ENCODE measurements at regions not wholly inside any gene's neighbourhood (a gene's known extent, or its start where the extent isn't known, plus 50 kb on each side); places are given as distances from the start of the nearest gene placed in this dataset.

DNA sequence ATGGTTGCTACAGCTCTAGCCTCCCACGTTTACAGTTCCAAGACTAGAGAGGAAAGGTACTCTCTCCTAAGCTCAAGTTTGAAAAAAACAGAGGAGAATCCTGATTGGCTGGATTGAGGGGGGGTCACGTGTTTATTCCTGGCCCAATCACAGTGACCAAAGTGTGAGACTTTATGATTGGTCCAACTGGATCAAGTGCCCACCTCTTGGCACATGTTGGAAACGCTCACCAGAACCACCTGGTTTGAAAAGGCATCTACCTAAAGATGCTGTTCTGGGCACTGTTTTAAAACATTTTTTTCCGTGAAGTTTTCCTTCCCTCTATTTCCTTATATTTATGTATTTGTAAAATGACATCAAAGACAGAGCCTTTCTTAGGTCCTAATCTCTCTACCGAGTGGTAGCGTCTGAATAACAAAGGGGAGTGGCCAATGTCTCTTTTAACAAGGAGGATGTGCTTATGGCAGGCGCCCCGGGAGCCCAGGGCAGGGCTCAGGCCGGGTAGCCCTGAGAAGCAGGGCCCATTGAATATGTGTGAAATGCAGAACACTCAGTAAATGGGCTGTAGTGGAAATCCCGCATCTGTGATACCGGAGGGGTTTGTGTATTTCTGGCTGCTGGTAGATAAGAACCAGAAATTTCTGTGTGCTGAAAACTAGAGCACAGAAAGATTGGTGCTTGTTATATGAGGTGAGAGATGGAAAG lies 146.2 kb downstream of the ATP23 start:
- Mint-ChIP-seq H3K27ac (no peak overlapping the region), H3K9me3 (peaks cover 0 to 5% (median 2%) of the 10 kb centered on the region in 7 donors), H3K4me1 (peaks cover 3% of the 10 kb centered on the region), H3K36me3 (no peaks in the 10 kb centered on the region), H3K27me3 (ENCODE audit: low read depth in 3 of 3) (peaks cover 0 to 4% (median 0%) of the 10 kb centered on the region in 3 donors), H3K4me3 (no peak overlapping the region)
- no peak overlapping the region for H3K9ac ChIP-seq (ENCODE audit: insufficient read depth, low read length, poor library complexity, severe bottlenecking)
- no peaks in the 10 kb centered on the region for H3K4me1 ChIP-seq (ENCODE audit: control insufficient read depth in 1 of 2, insufficient read depth in 2 of 2, low read length in 2 of 2)
- H3K4me2 ChIP-seq (replicated peaks; ENCODE audit: extremely low read depth, low read length, poor library complexity, severe bottlenecking) = no peak overlapping the region
- no peaks in the 10 kb centered on the region for H4K20me1 ChIP-seq (ENCODE audit: insufficient read depth, low read length)
- H3K27ac ChIP-seq (ENCODE audit: low read depth in 1 of 2, low read length in 2 of 2) = no peak overlapping the region
- no peak overlapping the region for H3K4me3 ChIP-seq (replicated peaks in 1 of 3; ENCODE audit: low read depth in 2 of 3, low read length in 3 of 3)
- intact Hi-C loops (cut with micrococcal nuclease) = no loop called here
- H3K36me3 ChIP-seq (replicated peaks in 1 of 2; ENCODE audit: control insufficient read depth in 1 of 2, insufficient read depth in 2 of 2, low read length in 2 of 2) = no peaks in the 10 kb centered on the region
- no peaks in the 10 kb centered on the region for H3K27me3 ChIP-seq (ENCODE audit: control insufficient read depth in 2 of 2, insufficient read depth in 2 of 2, low read length in 2 of 2)
- no peak for DNase-seq
- 67% methylated on average over 8 of the region's 11 CpGs for WGBS (ENCODE audit: insufficient coverage)
- no peaks in the 10 kb centered on the region for H3K79me2 ChIP-seq (ENCODE audit: insufficient read depth, low read length)
- TF ChIP-seq, protein P1, sequence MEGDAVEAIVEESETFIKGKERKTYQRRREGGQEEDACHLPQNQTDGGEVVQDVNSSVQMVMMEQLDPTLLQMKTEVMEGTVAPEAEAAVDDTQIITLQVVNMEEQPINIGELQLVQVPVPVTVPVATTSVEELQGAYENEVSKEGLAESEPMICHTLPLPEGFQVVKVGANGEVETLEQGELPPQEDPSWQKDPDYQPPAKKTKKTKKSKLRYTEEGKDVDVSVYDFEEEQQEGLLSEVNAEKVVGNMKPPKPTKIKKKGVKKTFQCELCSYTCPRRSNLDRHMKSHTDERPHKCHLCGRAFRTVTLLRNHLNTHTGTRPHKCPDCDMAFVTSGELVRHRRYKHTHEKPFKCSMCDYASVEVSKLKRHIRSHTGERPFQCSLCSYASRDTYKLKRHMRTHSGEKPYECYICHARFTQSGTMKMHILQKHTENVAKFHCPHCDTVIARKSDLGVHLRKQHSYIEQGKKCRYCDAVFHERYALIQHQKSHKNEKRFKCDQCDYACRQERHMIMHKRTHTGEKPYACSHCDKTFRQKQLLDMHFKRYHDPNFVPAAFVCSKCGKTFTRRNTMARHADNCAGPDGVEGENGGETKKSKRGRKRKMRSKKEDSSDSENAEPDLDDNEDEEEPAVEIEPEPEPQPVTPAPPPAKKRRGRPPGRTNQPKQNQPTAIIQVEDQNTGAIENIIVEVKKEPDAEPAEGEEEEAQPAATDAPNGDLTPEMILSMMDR (IDR thresholded peaks at IDR 0.05) = no peak
- no peak overlapping the region for H2AFZ ChIP-seq (ENCODE audit: insufficient read depth, low read depth, low read length, poor library complexity, severe bottlenecking)
- H3K9me3 ChIP-seq (replicated peaks in 1 of 2; ENCODE audit: control insufficient read depth in 1 of 2, insufficient read depth in 1 of 2, low read length in 2 of 2) = no peaks in the 10 kb centered on the region

DNA sequence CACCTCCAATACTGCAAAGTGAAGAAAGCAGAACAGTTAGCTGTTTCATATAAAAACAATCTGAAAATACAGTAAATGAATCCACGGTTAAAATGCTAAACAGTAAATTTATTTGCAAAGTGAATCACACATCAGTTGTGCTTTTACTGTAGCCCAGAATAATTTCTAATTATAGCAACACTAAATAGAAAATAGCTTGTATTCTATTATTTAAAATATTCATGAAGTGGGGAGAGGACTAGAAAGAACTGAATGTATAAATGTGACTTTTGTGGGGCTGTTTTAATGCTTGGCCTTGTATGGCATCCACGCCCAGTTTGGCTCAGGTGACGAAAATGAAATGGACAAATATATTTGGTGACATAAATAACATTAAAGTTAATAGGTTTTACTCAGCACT lies 148.2 kb downstream of the ATP23 start:
- Mint-ChIP-seq H3K9me3 (peaks cover 0 to 6% (median 2%) of the 10 kb centered on the region in 7 donors), H3K27me3 (ENCODE audit: low read depth in 3 of 3) (peaks cover 0 to 4% (median 0%) of the 10 kb centered on the region in 3 donors), H3K4me3 (no peak overlapping the region), H3K36me3 (no peaks in the 10 kb centered on the region), H3K4me1 (peaks cover 3% of the 10 kb centered on the region), H3K27ac (no peak overlapping the region)
- intact Hi-C loops (cut with micrococcal nuclease) = no loop called here
- H3K27ac ChIP-seq (ENCODE audit: low read depth in 1 of 2, low read length in 2 of 2) = no peak overlapping the region
- no peak for DNase-seq
- H3K27me3 ChIP-seq (ENCODE audit: control insufficient read depth in 2 of 2, insufficient read depth in 2 of 2, low read length in 2 of 2) = no peaks in the 10 kb centered on the region
- H2AFZ ChIP-seq (ENCODE audit: insufficient read depth, low read depth, low read length, poor library complexity, severe bottlenecking) = no peak overlapping the region
- no peaks in the 10 kb centered on the region for H4K20me1 ChIP-seq (ENCODE audit: insufficient read depth, low read length)
- no peak overlapping the region for H3K9ac ChIP-seq (ENCODE audit: insufficient read depth, low read length, poor library complexity, severe bottlenecking)
- no peaks in the 10 kb centered on the region for H3K9me3 ChIP-seq (replicated peaks in 1 of 2; ENCODE audit: control insufficient read depth in 1 of 2, insufficient read depth in 1 of 2, low read length in 2 of 2)
- no peak overlapping the region for H3K4me2 ChIP-seq (replicated peaks; ENCODE audit: extremely low read depth, low read length, poor library complexity, severe bottlenecking)
- TF ChIP-seq, protein P1 (IDR thresholded peaks at IDR 0.05) = no peak
- no peaks in the 10 kb centered on the region for H3K79me2 ChIP-seq (ENCODE audit: insufficient read depth, low read length)
- no peaks in the 10 kb centered on the region for H3K36me3 ChIP-seq (replicated peaks in 1 of 2; ENCODE audit: control insufficient read depth in 1 of 2, insufficient read depth in 2 of 2, low read length in 2 of 2)
- 100% methylated on average over 1 of the region's 3 CpGs for WGBS (ENCODE audit: insufficient coverage)
- no peaks in the 10 kb centered on the region for H3K4me1 ChIP-seq (ENCODE audit: control insufficient read depth in 1 of 2, insufficient read depth in 2 of 2, low read length in 2 of 2)
- no peak overlapping the region for H3K4me3 ChIP-seq (replicated peaks in 1 of 3; ENCODE audit: low read depth in 2 of 3, low read length in 3 of 3)

All from CD14-positive monocyte (primary cell).